Left hindlimb (tissue), 1 donor: ENCODE measurements at regions not wholly inside any gene's neighbourhood (a gene's known extent, or its start where the extent isn't known, plus 50 kb on each side); places are given as distances from the start of the nearest gene placed in this dataset.

Source experiments
- DNase-seq: peaks from one replicate; pipeline ENCODE4 v3.0.0-alpha.2; 2018

- peak; percentile 63 for DNase-seq
Measured at GRCh38 chr1:58893257-58893869, 109.5 kb upstream of the JUN start.

GRCh38 chr1:58895082-58895481 is 111.2 kb upstream of the JUN start:
- no peak for DNase-seq

DNA sequence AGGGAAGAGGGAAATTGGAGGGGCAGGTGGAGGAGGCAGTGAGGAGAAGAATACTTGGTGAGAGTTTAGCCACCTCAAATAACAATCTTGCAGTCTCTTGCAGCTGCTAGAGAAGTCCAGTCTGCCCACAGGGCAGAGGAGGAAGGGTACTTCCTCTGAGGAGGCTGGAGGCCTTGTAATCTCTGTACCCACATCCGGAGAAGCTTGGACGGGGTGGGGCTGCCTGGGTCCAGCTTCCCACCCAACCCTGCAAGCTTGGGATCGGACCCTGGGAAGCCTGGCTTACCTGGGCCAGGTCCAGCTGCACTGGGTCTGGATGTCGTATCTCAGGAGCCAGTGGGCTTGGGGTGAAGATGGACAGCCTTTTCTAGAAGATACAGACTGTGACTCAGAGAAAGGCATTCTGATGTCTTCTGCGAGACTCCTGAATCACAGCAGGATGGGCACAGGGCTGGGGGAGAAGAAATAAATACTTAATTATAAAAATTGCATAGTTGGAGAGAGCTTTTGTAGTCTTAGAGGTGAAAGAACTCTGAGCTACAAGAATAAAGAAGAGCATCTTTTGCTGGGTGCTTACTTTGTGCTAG is 111.8 kb upstream of the JUN start:
- no peak for DNase-seq

GRCh38 chr1:58896246-58897183 is 112.7 kb upstream of the JUN start:
- DNase-seq, result no peak

DNA sequence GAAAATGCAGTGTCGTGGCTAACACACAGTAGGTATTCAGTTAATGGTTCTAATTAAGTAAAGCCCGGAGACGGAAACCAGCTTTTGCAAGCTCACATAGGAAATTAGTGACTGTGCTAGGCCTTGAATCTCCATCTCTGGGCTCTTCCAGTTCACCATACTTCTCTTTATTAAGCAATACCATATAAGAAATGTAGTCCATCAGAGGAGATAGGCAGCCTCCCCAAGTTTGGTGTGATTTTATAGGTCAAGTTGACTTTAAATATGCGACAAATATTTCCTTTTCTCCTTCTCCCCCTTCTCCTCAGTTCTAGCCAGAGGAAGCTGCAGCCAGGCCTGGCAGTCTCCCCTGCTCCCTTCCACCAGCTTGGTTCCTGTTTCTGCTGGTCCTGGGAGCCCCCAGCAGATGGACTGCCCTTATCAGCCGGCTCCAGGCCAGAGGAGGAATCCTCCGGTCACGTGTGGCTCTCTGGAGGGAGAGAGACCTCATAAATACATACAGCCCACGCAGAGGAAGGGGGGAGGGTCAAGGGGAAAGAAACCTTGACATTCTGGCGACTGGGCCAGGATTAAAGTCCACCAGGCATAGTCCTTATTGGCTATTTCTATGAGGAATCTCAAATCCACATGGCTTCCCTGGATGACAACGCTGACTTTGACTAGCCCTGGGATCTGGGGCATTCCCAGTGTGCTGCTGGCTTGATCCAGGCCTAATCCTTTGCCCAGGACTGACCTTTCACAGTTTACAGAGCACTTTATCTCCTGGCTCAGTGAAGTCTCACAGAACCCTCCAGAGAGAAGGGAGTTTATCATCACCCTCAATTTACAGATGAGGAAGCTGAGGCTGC is 115.1 kb upstream of the JUN start:
- DNase-seq, result peak; percentile 66

- DNase-seq, result no peak
Measured at GRCh38 chr1:58899587-58900271, 115.9 kb upstream of the JUN start.

DNA sequence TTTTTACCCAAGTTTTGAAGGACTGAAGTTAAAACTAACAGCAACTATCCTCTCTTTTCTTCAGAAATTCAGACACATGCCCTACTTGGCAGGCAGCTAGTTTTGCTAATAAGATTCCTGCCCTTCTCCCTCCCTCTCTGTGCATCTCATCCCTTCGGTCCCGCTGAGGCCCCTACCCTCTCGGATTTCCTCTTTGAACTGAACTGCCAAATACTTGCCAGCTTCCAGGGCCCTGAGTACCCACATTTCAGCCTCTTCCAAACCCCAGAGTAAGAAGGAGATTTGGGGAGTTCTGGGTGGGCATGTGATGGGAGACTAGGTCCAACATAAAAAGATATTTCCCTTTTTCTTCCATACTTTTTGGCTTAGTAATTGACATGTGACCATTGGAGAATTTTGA is 116.5 kb upstream of the JUN start:
- DNase-seq, result no peak

DNA sequence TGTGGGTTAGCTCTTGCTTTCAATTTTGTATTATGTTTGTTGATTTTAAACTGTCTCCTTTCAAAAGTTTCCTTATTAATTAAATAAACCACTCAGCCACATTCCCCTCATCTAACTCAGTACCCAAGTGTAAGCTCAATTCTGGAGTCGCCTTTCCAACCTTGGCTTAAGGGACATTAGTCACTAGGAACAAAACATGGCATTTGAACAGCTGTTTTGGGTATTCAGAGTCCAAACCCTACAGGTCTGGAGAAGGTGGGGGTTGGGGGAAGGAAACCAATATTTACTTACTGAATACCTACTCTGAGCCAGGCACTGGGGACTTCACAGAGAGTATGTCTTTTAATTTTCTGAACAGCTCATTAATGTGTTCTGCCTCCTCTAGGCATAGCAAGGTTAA is 117.2 kb upstream of the JUN start:
- DNase-seq, result no peak

- no peak for DNase-seq
Measured at GRCh38 chr1:58902830-58903513, 119.1 kb upstream of the JUN start.

DNA sequence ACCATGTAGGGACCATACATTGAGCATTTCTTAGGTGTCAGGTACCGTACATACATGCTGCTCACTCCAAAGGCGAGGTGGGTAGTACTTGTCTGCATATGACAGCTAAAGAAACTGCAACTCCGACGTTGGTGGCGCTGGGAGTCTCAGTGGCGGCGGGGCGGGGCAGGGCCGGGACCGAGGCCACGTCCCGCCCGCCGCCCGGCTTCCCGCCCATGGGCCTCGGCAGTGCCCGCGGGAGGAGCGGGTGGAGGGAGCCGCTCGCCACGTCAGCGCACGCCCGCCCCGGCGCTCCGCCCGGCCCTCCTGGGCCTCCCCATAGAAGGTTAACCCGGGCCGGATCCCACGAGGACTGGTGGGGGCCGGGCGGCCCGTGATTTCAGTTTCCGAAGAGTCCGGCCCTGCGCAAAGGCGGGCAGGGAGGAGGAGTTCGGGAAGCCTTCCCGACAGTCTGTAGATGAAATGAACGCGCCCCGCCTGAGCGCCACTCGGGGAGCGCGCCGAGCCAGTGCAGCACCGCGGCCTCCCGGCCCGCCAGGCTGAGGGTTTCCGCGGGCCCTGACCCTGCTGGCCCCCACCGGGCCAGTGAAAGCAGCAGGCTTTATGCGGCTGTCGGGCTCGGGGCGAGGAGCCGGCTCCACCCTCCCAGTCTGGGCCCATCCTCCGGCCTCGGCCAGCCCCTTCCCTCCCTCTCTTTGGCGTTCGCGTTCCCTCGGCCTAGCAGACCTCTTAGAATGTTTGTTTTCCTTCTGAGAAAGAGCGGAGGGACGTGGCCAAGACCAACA is 119.9 kb upstream of the JUN start:
- DNase-seq, result peak; percentile 95

GRCh38 chr1:58904299-58905125 is 120.7 kb upstream of the JUN start:
- DNase-seq, result no peak

GRCh38 chr1:58905126-58905490 is 121.3 kb upstream of the JUN start:
- DNase-seq, result no peak

DNA sequence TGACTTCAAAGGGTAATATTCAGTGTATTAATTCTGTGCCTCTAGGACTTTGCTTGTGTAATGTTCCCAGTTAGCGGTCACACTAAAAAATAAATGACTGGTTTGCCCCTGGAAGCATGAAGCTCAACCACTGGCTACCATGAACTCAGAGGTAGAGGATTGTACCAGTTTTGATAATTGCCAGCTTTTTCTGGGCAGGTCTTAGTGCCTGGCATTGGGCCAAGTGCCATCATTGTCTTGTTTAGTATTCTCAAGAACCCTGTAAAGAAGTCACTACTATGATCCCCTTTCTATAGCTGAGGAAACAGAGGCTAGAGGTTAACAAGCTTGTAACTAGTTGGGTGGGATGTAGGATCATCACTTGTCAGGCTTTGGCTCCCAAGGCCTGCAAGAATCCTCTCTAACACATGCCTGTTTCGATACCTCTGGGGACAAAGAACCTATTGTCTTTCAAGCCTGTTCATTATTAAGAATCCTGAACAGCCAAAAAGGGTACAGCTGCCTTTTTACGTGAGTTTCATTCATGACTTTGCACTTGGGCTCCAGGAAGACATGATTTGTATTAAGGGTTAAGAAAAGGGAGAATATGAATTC is 121.9 kb upstream of the JUN start:
- DNase-seq, result no peak

GRCh38 chr1:58907398-58907797 is 123.6 kb upstream of the JUN start:
- no peak for DNase-seq

- no peak for DNase-seq
Measured at GRCh38 chr1:58908561-58909560, 125.0 kb upstream of the JUN start.

DNA sequence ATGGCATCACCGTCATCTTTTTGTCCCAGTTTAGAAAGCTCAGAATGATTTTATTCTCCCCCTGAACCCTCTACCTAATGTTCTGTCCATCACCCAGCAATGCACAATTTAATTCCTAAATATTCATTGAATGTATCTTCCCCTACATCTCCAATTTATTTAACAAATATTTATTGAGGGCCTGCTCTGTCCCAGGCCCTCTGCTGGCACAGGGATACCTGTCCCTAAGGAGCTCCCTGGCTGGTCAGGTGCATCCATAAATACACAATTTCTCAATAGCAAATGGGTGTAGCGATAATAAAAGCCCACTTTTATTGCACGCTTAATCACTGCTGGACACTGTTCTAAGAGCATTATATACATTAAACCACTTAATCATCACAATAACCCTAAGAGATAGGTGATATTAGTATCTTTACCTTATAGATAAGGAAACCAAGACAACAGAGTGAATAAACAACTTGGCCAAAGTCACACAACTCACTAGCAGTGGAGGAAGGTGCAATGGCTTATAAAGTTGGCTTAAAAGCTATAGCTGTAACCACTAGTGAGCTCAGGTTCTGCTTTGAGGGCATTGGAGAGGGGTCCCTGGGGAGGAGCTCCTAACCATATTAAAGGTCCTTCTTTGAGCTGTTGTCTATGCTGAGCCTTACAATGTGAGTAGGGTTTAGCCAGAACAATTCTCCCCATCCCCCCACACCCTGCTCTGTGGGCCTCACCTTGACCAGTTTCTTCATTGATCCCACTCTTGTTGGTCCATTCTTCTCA is 126.3 kb upstream of the JUN start:
- no peak for DNase-seq

DNA sequence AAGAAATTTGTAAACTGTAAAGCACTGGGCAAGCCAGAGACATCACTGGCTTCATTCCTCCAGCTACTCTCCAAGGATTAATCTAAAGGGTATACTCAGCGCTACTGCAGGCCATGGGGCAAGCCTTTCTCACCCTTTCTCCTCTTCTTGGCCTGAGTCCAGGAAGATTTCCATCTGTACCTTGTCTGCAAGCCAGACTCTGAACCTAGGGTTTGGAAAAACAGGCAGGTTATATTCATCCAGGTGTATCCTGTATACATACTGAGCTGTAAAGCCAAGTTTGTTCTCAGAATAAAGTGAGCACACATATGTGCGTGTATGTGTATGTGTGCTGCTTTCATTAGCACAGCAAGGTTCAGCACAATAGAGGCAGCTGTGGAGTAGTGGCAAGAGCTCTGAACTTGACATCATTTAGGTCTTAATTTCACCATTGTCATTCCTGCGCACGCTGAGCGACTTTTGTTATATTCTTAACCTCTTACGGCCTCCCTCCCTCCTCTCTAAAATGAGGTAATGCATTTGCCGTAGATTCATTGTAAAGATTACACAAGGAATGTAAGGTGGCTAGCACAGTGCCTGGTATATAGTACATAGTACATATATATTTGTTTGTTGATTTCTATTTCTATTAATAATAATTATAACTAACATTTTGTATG is 128.1 kb upstream of the JUN start:
- no peak for DNase-seq
